Upper lobe of left lung (tissue), 4 donors: ENCODE measurements at regions not wholly inside any gene's neighbourhood (a gene's known extent, or its start where the extent isn't known, plus 50 kb on each side); places are given as distances from the start of the nearest gene placed in this dataset.

ENCODE experiments used
- EP300 ChIP-seq, 4 donors: sonication (generic); formaldehyde crosslinking; IDR thresholded peaks; one replicate each; pipeline ENCODE4 v1.5.1; 2017; ENCODE audit warnings: antibody characterized with exemption in 4 of 4, control low read depth in 2 of 4
- POLR2A ChIP-seq, 4 donors: fragments of 450-650 bp; IDR thresholded peaks; one replicate each; pipeline ENCODE4 v1.5.1; 2016 to 2017; ENCODE audit warnings: antibody characterized with exemption in 4 of 4, mild to moderate bottlenecking in 2 of 4
- POLR2AphosphoS5 ChIP-seq, 2 donors: sonication (generic); formaldehyde crosslinking; IDR thresholded peaks; one replicate each; pipeline ENCODE4 v1.5.1; 2017; ENCODE audit warnings: antibody characterized with exemption in 2 of 2
- TF ChIP-seq, protein P1 (sequence below), 6 experiments: fragments of 450-650 bp in 4 of 6; fragments of 200-600 bp in 2 of 6; sonication (generic) in 2 of 6; IDR thresholded peaks; one replicate each; pipeline ENCODE4 v1.5.1; 2016 to 2019; ENCODE audit warnings: antibody characterized with exemption in 6 of 6

GRCh38 chr14:38723959-38724358 lies 379.1 kb downstream of the SEC23A start:
- TF ChIP-seq POLR2A (IDR thresholded peaks at IDR 0.05), result no peak
- no peak for TF ChIP-seq POLR2AphosphoS5 (IDR thresholded peaks at IDR 0.05)
- TF ChIP-seq EP300 (IDR thresholded peaks at IDR 0.05), result no peak
- TF ChIP-seq, protein P1, sequence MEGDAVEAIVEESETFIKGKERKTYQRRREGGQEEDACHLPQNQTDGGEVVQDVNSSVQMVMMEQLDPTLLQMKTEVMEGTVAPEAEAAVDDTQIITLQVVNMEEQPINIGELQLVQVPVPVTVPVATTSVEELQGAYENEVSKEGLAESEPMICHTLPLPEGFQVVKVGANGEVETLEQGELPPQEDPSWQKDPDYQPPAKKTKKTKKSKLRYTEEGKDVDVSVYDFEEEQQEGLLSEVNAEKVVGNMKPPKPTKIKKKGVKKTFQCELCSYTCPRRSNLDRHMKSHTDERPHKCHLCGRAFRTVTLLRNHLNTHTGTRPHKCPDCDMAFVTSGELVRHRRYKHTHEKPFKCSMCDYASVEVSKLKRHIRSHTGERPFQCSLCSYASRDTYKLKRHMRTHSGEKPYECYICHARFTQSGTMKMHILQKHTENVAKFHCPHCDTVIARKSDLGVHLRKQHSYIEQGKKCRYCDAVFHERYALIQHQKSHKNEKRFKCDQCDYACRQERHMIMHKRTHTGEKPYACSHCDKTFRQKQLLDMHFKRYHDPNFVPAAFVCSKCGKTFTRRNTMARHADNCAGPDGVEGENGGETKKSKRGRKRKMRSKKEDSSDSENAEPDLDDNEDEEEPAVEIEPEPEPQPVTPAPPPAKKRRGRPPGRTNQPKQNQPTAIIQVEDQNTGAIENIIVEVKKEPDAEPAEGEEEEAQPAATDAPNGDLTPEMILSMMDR (IDR thresholded peaks at IDR 0.05), result no peak
